ENCODE measurements at regions not wholly inside any gene's neighbourhood (a gene's known extent, or its start where the extent isn't known, plus 50 kb on each side); places are given as distances from the start of the nearest gene placed in this dataset.

DNA sequence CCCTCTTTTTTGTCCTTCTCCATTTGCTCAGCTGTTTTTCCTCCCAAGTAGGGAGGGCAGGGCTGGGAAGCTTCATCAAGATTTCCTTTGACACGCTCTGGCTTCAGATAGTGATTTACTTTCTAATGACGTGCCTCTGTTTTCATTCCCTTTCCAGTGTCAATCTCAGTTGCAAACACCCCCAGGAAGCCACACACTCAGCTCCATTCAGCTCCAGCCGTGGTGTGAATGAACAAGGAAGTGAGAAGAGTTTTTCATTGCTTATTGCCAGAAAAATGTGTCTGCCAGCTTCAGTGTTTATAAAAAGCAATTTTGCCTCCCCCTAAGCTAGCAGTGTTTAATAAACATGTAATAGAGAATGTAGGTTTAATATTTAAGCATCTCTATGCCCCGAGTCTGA, 108.7 kb upstream of the DPP6 start:
- CTCF ChIA-PET = no interaction called here
- no peaks in the 10 kb centered on the region for H3K4me1 Mint-ChIP-seq
- H3K27ac Mint-ChIP-seq = no peak overlapping the region
- H3K4me3 Mint-ChIP-seq = no peak overlapping the region
- H3K27me3 Mint-ChIP-seq (ENCODE audit: low read depth) = peaks cover 28% of the 10 kb centered on the region
- peaks cover 84% of the 10 kb centered on the region for H3K36me3 Mint-ChIP-seq
- peaks cover 87% of the 10 kb centered on the region for H3K9me3 Mint-ChIP-seq
- POLR2A ChIA-PET = no interaction called here
- no peak for DNase-seq (ENCODE audit: low spot score)
- TF ChIP-seq, protein P1, sequence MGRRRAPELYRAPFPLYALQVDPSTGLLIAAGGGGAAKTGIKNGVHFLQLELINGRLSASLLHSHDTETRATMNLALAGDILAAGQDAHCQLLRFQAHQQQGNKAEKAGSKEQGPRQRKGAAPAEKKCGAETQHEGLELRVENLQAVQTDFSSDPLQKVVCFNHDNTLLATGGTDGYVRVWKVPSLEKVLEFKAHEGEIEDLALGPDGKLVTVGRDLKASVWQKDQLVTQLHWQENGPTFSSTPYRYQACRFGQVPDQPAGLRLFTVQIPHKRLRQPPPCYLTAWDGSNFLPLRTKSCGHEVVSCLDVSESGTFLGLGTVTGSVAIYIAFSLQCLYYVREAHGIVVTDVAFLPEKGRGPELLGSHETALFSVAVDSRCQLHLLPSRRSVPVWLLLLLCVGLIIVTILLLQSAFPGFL (CRISPR knock-in tag; IDR thresholded peaks at IDR 0.05; ENCODE audit: borderline replicate concordance) = no peak
- ATAC-seq = no peak

DNA sequence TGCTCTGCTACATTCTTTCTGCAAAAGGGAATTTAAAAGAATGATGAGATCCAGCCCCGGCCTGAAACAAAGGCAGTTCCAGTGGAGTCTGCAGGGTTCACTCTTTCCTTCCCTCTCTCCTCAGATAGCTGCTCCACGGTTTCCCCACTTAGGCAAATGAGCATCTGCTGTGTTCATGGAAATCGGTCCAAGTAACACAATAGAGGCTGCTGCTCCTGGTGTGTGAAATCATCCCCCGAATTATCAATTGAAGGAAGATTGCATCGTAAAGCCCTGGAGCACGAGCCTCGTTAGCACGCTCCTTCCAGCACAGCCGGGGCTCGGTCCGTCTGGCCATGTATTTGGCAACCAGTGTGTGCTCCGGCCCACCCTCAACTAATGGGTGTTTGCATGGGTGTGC, 108.3 kb upstream of the DPP6 start:
- ATAC-seq (no peak), DNase-seq (ENCODE audit: low spot score) (no peak)
- H3K36me3 Mint-ChIP-seq = peaks cover 83% of the 10 kb centered on the region
- no peak overlapping the region for H3K27ac Mint-ChIP-seq
- ChIA-PET CTCF (no interaction called here), POLR2A (no interaction called here)
- H3K9me3 Mint-ChIP-seq = peaks cover 87% of the 10 kb centered on the region
- no peak overlapping the region for H3K4me3 Mint-ChIP-seq
- H3K27me3 Mint-ChIP-seq (ENCODE audit: low read depth) = peaks cover 28% of the 10 kb centered on the region
- TF ChIP-seq, protein P2, sequence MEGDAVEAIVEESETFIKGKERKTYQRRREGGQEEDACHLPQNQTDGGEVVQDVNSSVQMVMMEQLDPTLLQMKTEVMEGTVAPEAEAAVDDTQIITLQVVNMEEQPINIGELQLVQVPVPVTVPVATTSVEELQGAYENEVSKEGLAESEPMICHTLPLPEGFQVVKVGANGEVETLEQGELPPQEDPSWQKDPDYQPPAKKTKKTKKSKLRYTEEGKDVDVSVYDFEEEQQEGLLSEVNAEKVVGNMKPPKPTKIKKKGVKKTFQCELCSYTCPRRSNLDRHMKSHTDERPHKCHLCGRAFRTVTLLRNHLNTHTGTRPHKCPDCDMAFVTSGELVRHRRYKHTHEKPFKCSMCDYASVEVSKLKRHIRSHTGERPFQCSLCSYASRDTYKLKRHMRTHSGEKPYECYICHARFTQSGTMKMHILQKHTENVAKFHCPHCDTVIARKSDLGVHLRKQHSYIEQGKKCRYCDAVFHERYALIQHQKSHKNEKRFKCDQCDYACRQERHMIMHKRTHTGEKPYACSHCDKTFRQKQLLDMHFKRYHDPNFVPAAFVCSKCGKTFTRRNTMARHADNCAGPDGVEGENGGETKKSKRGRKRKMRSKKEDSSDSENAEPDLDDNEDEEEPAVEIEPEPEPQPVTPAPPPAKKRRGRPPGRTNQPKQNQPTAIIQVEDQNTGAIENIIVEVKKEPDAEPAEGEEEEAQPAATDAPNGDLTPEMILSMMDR (IDR thresholded peaks at IDR 0.05) = no peak
- no peak for TF ChIP-seq FOXK1 (CRISPR knock-in tag; IDR thresholded peaks at IDR 0.05)
- TF ChIP-seq FOXP1 (CRISPR knock-in tag; IDR thresholded peaks at IDR 0.05; ENCODE audit: borderline replicate concordance) = no peak
- TF ChIP-seq ATF1 (CRISPR knock-in tag; IDR thresholded peaks at IDR 0.05) = no peak
- TF ChIP-seq, protein P3, sequence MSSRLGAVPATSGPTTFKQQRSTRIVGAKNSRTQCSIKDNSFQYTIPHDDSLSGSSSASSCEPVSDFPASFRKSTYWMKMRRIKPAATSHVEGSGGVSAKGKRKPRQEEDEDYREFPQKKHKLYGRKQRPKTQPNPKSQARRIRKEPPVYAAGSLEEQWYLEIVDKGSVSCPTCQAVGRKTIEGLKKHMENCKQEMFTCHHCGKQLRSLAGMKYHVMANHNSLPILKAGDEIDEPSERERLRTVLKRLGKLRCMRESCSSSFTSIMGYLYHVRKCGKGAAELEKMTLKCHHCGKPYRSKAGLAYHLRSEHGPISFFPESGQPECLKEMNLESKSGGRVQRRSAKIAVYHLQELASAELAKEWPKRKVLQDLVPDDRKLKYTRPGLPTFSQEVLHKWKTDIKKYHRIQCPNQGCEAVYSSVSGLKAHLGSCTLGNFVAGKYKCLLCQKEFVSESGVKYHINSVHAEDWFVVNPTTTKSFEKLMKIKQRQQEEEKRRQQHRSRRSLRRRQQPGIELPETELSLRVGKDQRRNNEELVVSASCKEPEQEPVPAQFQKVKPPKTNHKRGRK (CRISPR knock-in tag; IDR thresholded peaks at IDR 0.05; ENCODE audit: borderline replicate concordance) = no peak
- no peak for TF ChIP-seq CREB1 (CRISPR knock-in tag; IDR thresholded peaks at IDR 0.05)
- TF ChIP-seq, protein P4, sequence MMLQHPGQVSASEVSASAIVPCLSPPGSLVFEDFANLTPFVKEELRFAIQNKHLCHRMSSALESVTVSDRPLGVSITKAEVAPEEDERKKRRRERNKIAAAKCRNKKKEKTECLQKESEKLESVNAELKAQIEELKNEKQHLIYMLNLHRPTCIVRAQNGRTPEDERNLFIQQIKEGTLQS (CRISPR knock-in tag; conservative IDR thresholded peaks at IDR 0.05) = no peak
- TF ChIP-seq MXD4 (CRISPR knock-in tag; IDR thresholded peaks at IDR 0.05; ENCODE audit: borderline replicate concordance) = no peak
- TF ChIP-seq, protein P5, sequence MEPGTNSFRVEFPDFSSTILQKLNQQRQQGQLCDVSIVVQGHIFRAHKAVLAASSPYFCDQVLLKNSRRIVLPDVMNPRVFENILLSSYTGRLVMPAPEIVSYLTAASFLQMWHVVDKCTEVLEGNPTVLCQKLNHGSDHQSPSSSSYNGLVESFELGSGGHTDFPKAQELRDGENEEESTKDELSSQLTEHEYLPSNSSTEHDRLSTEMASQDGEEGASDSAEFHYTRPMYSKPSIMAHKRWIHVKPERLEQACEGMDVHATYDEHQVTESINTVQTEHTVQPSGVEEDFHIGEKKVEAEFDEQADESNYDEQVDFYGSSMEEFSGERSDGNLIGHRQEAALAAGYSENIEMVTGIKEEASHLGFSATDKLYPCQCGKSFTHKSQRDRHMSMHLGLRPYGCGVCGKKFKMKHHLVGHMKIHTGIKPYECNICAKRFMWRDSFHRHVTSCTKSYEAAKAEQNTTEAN (CRISPR knock-in tag; IDR thresholded peaks at IDR 0.05) = no peak
- TF ChIP-seq SMAD4 (CRISPR knock-in tag; IDR thresholded peaks at IDR 0.05) = no peak
- TF ChIP-seq, protein P6, sequence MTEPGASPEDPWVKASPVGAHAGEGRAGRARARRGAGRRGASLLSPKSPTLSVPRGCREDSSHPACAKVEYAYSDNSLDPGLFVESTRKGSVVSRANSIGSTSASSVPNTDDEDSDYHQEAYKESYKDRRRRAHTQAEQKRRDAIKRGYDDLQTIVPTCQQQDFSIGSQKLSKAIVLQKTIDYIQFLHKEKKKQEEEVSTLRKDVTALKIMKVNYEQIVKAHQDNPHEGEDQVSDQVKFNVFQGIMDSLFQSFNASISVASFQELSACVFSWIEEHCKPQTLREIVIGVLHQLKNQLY (CRISPR knock-in tag; IDR thresholded peaks at IDR 0.05) = no peak
- TF ChIP-seq ZNF121 (CRISPR knock-in tag; IDR thresholded peaks at IDR 0.05) = no peak
- TF ChIP-seq NFE2L1 (CRISPR knock-in tag; IDR thresholded peaks at IDR 0.05) = no peak
- no peak for TF ChIP-seq ZNF317 (CRISPR knock-in tag; IDR thresholded peaks at IDR 0.05; ENCODE audit: borderline replicate concordance, low read depth)
- TF ChIP-seq ZNF263 (CRISPR knock-in tag; IDR thresholded peaks at IDR 0.05; ENCODE audit: low read depth) = no peak
- TF ChIP-seq TEAD1 (CRISPR knock-in tag; IDR thresholded peaks at IDR 0.05) = no peak
- TF ChIP-seq TCF7 (CRISPR knock-in tag; IDR thresholded peaks at IDR 0.05; ENCODE audit: low read depth) = no peak
- no peak for TF ChIP-seq NR1H2 (CRISPR knock-in tag; IDR thresholded peaks at IDR 0.05)
- H3K4me1 Mint-ChIP-seq = no peaks in the 10 kb centered on the region

All from WTC11 (cell line).